Smooth muscle cell (in vitro differentiated cells): ENCODE measurements at regions not wholly inside any gene's neighbourhood (a gene's known extent, or its start where the extent isn't known, plus 50 kb on each side); places are given as distances from the start of the nearest gene placed in this dataset.

Experiments
- DNase-seq: peaks from one replicate; lab custom pipeline; 2025; ENCODE audit not compliant: unreplicated experiment; lab: John Stamatoyannopoulos, UW
- H2AFZ ChIP-seq: fragments of 200-600 bp; sonication (generic); 2 replicates; pipeline ENCODE4 v1.6.0; 2016; ENCODE audit warnings: antibody characterized with exemption, low read depth, mild to moderate bottlenecking
- H3F3A ChIP-seq: fragments of 200-600 bp; sonication (generic); 2 replicates; pipeline ENCODE4 v1.6.0; 2017; ENCODE audit warnings: antibody characterized with exemption, low read depth
- H3K27ac ChIP-seq: fragments of 200-600 bp; sonication (generic); 2 replicates; pipeline ENCODE4 v1.5.1; 2016; ENCODE audit warnings: low read depth, mild to moderate bottlenecking
- H3K27me3 ChIP-seq: fragments of 200-600 bp; sonication (generic); 2 replicates; pipeline ENCODE4 v1.6.1; 2016; ENCODE audit warnings: low read depth, mild to moderate bottlenecking
- H3K36me3 ChIP-seq: fragments of 200-600 bp; sonication (generic); 2 replicates; pipeline ENCODE4 v1.5.1; 2016; ENCODE audit warnings: low read depth
- H3K4me1 ChIP-seq: fragments of 200-600 bp; sonication (generic); 2 replicates; pipeline ENCODE4 v1.5.1; 2016; ENCODE audit warnings: low read depth
- H3K4me2 ChIP-seq: fragments of 200-600 bp; sonication (generic); 2 replicates; pipeline ENCODE4 v1.6.0; 2016; ENCODE audit warnings: mild to moderate bottlenecking
- H3K4me3 ChIP-seq: fragments of 200-600 bp; sonication (generic); 2 replicates; pipeline ENCODE4 v1.5.1; 2016; ENCODE audit warnings: mild to moderate bottlenecking
- H3K79me2 ChIP-seq: fragments of 200-600 bp; sonication (generic); 2 replicates; pipeline ENCODE4 v1.6.0; 2016; ENCODE audit warnings: low read depth, mild to moderate bottlenecking
- H3K9ac ChIP-seq: fragments of 200-600 bp; sonication (generic); 2 replicates; pipeline ENCODE4 v1.6.0; 2016; ENCODE audit warnings: low read depth
- H3K9me3 ChIP-seq: fragments of 200-600 bp; sonication (generic); replicated peaks from 2 replicates; pipeline ENCODE4 v1.5.1; 2016; ENCODE audit warnings: low read depth
- H4K20me1 ChIP-seq: fragments of 200-600 bp; sonication (generic); 2 replicates; pipeline ENCODE4 v1.6.0; 2016; ENCODE audit warnings: low read depth
- WGBS: methylation state at CpG from one replicate; pipeline ENCODE4 v1.1.7; 2016; ENCODE audit warnings: low lambda C conversion rate; 5-methylcytosine and 5-hydroxymethylcytosine counted together
- TF ChIP-seq, protein P1 (sequence below): fragments of 200-600 bp; sonication (generic); IDR thresholded peaks from 2 replicates; pipeline ENCODE4 v1.5.1; 2017; ENCODE audit warnings: borderline replicate concordance, mild to moderate bottlenecking, antibody characterized with exemption; ENCODE audit not compliant: insufficient read depth, poor library complexity, severe bottlenecking

GRCh38 chr2:39538718-39539117, 101.6 kb upstream of the MAP4K3 start:
- Histone ChIP-seq H3K4me3 (no peak overlapping the region), H3K27ac (no peak overlapping the region), H2AFZ (no peak overlapping the region), H3K27me3 (no peaks in the 10 kb centered on the region), H3K4me1 (peaks cover 21% of the 10 kb centered on the region), H4K20me1 (no peaks in the 10 kb centered on the region), H3K9me3 (no peaks in the 10 kb centered on the region), H3K36me3 (no peaks in the 10 kb centered on the region), H3K9ac (no peak overlapping the region), H3F3A (no peaks in the 10 kb centered on the region), H3K4me2 (no peak overlapping the region), H3K79me2 (no peaks in the 10 kb centered on the region)
- TF ChIP-seq, protein P1, sequence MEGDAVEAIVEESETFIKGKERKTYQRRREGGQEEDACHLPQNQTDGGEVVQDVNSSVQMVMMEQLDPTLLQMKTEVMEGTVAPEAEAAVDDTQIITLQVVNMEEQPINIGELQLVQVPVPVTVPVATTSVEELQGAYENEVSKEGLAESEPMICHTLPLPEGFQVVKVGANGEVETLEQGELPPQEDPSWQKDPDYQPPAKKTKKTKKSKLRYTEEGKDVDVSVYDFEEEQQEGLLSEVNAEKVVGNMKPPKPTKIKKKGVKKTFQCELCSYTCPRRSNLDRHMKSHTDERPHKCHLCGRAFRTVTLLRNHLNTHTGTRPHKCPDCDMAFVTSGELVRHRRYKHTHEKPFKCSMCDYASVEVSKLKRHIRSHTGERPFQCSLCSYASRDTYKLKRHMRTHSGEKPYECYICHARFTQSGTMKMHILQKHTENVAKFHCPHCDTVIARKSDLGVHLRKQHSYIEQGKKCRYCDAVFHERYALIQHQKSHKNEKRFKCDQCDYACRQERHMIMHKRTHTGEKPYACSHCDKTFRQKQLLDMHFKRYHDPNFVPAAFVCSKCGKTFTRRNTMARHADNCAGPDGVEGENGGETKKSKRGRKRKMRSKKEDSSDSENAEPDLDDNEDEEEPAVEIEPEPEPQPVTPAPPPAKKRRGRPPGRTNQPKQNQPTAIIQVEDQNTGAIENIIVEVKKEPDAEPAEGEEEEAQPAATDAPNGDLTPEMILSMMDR, result no peak
- DNase-seq, result no peak

DNA sequence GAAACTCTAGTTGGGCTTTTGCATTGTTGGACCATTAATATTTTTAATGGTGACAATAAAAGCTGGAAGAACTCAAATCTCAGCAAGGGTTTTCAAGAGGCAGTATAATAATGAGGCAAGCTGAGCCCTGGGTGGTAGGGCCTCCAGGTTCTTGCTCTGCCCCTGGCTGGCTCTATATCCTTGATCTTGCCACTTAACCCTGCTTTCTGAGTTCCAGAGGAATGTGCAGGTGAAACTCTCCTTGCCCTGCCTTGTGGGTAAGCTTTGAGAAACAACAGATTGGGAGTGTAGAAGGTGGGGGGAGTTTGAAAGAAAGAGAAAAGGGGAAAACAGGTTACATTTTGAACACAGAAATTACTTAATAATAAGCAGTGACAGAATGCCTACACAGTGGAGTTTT, 103.3 kb upstream of the MAP4K3 start:
- Histone ChIP-seq H3K9me3 (no peaks in the 10 kb centered on the region), H3K36me3 (no peaks in the 10 kb centered on the region), H3K27ac (no peak overlapping the region), H3K4me3 (no peak overlapping the region), H2AFZ (no peak overlapping the region), H3K4me2 (no peak overlapping the region), H3K4me1 (peaks cover 13% of the 10 kb centered on the region), H4K20me1 (no peaks in the 10 kb centered on the region), H3K79me2 (no peaks in the 10 kb centered on the region), H3K9ac (no peak overlapping the region), H3F3A (no peaks in the 10 kb centered on the region), H3K27me3 (no peaks in the 10 kb centered on the region)
- no peak for DNase-seq
- TF ChIP-seq, protein P1, result no peak

GRCh38 chr2:39541011-39541930, 104.2 kb upstream of the MAP4K3 start:
- no peaks in the 10 kb centered on the region for H3K36me3 ChIP-seq
- H3K4me3 ChIP-seq, result no peak overlapping the region
- no peaks in the 10 kb centered on the region for H3K27me3 ChIP-seq
- TF ChIP-seq, protein P1, result no peak
- H3K4me1 ChIP-seq, result peaks cover 9% of the 10 kb centered on the region
- no peak overlapping the region for H3K9ac ChIP-seq
- H3K9me3 ChIP-seq, result no peaks in the 10 kb centered on the region
- no peak overlapping the region for H3K4me2 ChIP-seq
- no peaks in the 10 kb centered on the region for H3K79me2 ChIP-seq
- WGBS, result 92% methylated on average over 9 of the region's 9 CpGs
- DNase-seq, result no peak
- H2AFZ ChIP-seq, result no peak overlapping the region
- H3F3A ChIP-seq, result no peaks in the 10 kb centered on the region
- H4K20me1 ChIP-seq, result no peaks in the 10 kb centered on the region
- no peak overlapping the region for H3K27ac ChIP-seq

DNA sequence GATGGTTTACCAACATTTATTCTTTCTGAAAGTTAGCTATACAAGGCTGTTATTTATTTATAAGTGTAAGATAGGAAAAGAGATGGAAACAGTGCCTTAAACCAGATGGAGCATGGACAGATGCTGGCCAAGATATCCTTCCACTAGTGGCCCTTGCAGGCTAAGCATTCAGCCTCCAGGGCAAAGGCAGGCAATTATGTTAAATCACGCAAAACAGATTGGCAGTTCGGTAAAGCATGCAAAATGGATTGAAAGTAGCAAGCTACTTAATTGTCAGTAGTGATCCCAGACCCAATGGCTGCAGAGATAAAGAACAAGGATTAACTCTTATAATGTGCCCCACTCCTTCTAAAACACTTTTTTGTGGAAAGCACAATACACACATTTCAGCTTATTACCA, 105.4 kb upstream of the MAP4K3 start:
- H3K79me2 ChIP-seq, result no peaks in the 10 kb centered on the region
- H3K9ac ChIP-seq, result no peak overlapping the region
- H3K4me1 ChIP-seq, result peaks cover 9% of the 10 kb centered on the region
- TF ChIP-seq, protein P1, result no peak
- no peak overlapping the region for H3K4me3 ChIP-seq
- H3K27me3 ChIP-seq, result no peaks in the 10 kb centered on the region
- no peaks in the 10 kb centered on the region for H3K9me3 ChIP-seq
- H3K36me3 ChIP-seq, result no peaks in the 10 kb centered on the region
- no peak for DNase-seq
- 28% methylated on average over 2 of the region's 2 CpGs for WGBS
- H4K20me1 ChIP-seq, result no peaks in the 10 kb centered on the region
- H2AFZ ChIP-seq, result no peak overlapping the region
- H3F3A ChIP-seq, result no peaks in the 10 kb centered on the region
- H3K4me2 ChIP-seq, result no peak overlapping the region
- no peak overlapping the region for H3K27ac ChIP-seq
